Small intestine (tissue), 7 donors: ENCODE measurements at regions not wholly inside any gene's neighbourhood (a gene's known extent, or its start where the extent isn't known, plus 50 kb on each side); places are given as distances from the start of the nearest gene placed in this dataset.
A peak's percentile ranks its signal among the peaks of the same experiment; 100 is the strongest.

ENCODE experiments used
- DNase-seq, 2 donors: peaks; one replicate each; pipeline versions ENCODE4 v3.0.0 to v3.0.0-alpha.2; 2013
- FAIRE-seq: peaks from 2 replicates; lab custom pipeline; 2012; peaks lifted over from hg19 to GRCh38; lab: Jason Lieb, UNC
- H3K27ac ChIP-seq, 3 donors: one replicate each; pipeline ENCODE4 v1.5.1; 2013; ENCODE audit warnings: low read length in 2 of 3, mild to moderate bottlenecking in 2 of 3, control low read depth in 1 of 3, inconsistent platforms in 1 of 3, low read depth in 1 of 3, moderate library complexity in 1 of 3
- H3K27me3 ChIP-seq, 3 donors: one replicate each; pipeline ENCODE4 v1.6.1; 2013; ENCODE audit warnings: low read length in 3 of 3, inconsistent platforms in 1 of 3; ENCODE audit not compliant: control insufficient read depth in 3 of 3, insufficient read depth in 3 of 3
- H3K36me3 ChIP-seq, 3 donors: one replicate each; pipeline ENCODE4 v1.6.1; 2013; ENCODE audit warnings: low read length in 3 of 3, inconsistent platforms in 1 of 3, low read depth in 1 of 3, mild to moderate bottlenecking in 1 of 3, moderate library complexity in 1 of 3; ENCODE audit not compliant: control insufficient read depth in 3 of 3, insufficient read depth in 2 of 3
- H3K4me1 ChIP-seq, 3 donors: one replicate each; pipeline ENCODE4 v1.6.1; 2013; ENCODE audit warnings: low read length in 2 of 3, inconsistent platforms in 1 of 3, low read depth in 1 of 3, mild to moderate bottlenecking in 1 of 3, moderate library complexity in 1 of 3; ENCODE audit not compliant: control insufficient read depth in 3 of 3, insufficient read depth in 2 of 3
- H3K4me3 ChIP-seq, 3 donors: one replicate each; pipeline ENCODE4 v1.5.1; 2013; ENCODE audit warnings: low read length in 3 of 3, control low read depth in 1 of 3, inconsistent platforms in 1 of 3, low read depth in 1 of 3, mild to moderate bottlenecking in 1 of 3, moderate library complexity in 1 of 3
- H3K9me3 ChIP-seq, 2 donors: one replicate each; pipeline ENCODE4 v1.6.1; 2013; ENCODE audit warnings: low read depth in 1 of 2, low read length in 1 of 2; ENCODE audit not compliant: control insufficient read depth in 2 of 2, insufficient read depth in 1 of 2
- WGBS, 3 donors: extraction: QIAGEN DNeasy Blood & Tissue Kit; methylation state at CpG; one replicate each; pipeline ENCODE4 v1.1.7; 2013; 5-methylcytosine and 5-hydroxymethylcytosine counted together
- donor health status: healthy with polysubstance abuse.
- donor health status: control.
- donor health status: control.
- donor health status: Bipolar disorder and iron deficiency.
- donor health status: healthy.

DNA sequence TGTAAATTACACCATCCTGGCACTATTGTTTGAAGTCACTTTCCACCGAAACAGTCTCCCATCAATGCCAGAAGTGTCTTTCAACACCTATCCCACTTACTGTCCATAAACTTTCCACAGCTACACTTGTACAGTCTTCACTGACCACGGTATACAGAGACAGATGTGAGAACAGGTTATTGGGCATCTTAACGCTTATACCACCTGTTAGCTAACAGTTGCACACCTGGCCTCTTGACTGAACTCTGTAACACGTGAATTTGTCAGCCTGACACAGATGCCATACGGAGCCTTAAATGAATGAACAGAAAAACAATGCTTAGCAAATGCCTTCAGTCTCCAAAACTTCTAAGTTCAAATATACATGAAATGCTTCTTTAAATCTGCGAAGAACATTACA is 440.5 kb downstream of the SHQ1 start:
- no peak overlapping the region for H3K4me3 ChIP-seq
- H3K36me3 ChIP-seq: peaks cover 0 to 3% (median 0%) of the 10 kb centered on the region in 3 donors
- peak in 1 of 2 donors; percentile 17 for DNase-seq
- peaks cover 10 to 31% (median 11%) of the 10 kb centered on the region in 3 donors for H3K4me1 ChIP-seq
- FAIRE-seq: no peak
- 30 to 60% (median 46%) methylated on average over 6 of the region's 6 CpGs for WGBS, 3 donors
- no peaks in the 10 kb centered on the region for H3K27me3 ChIP-seq
- no peaks in the 10 kb centered on the region for H3K9me3 ChIP-seq
- H3K27ac ChIP-seq: no peak overlapping the region

DNA sequence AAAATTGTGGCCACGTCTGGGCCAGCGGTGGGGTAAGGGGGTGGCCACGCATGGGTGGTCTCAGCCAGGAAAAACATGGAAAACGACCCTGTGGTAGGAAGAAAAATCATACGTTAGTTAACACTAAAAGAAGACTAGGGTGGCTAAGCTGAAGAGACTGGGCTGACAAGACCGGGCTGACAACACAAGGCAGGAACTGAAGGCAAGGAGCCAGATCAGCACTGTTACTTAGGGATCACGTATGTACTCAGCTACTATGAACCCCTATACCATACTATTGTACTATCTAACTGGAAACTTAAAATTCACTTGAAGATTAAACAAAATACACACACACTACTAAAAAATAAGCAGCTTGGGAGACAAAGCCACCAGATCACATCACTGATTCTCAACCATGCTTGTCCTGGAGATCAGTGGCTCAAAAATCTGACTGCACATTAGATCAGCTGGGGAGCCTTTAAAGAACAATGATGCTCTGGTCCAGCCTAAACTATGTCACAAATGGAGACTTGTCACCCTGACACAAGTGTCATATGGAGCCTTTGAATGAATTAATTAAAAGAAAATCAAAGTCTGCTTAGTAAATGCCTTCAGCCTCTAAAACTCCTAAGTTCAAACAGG is 442.2 kb downstream of the SHQ1 start:
- 44 to 63% (median 63%) methylated on average over 7 of the region's 7 CpGs for WGBS, 3 donors
- H3K27ac ChIP-seq: no peak overlapping the region
- DNase-seq: no peak
- peaks cover 0 to 3% (median 0%) of the 10 kb centered on the region in 3 donors for H3K36me3 ChIP-seq
- no peak overlapping the region for H3K4me3 ChIP-seq
- H3K9me3 ChIP-seq: no peaks in the 10 kb centered on the region
- H3K4me1 ChIP-seq: peaks cover 4 to 24% (median 10%) of the 10 kb centered on the region in 3 donors
- no peak for FAIRE-seq
- H3K27me3 ChIP-seq: no peaks in the 10 kb centered on the region

DNA sequence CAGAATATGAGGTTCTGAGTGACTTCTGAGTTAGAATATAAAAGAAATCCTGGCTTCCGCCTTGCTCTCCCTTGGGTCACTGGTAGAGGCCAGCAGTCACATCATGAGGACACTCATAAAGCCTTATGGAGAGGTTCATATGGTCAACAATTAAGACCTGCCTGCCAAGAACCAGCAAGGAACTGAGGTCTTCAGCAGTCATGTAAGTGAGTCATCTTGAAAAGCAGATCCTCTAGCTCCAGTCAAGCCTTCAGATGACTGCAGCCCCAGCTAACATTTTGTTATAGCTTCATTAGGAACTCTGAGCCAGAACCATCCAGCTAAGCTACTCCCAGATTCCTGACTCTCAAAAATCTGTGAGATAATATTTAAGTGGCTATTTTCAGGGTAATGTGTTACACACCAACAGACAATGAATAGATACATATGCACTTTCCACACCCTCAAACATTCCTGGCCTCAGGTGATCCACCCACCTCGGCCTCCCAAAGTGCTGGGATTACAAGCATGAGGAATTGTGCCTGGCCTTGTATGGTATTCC is 447.2 kb downstream of the SHQ1 start:
- no peak overlapping the region for H3K4me3 ChIP-seq
- H3K27me3 ChIP-seq: no peaks in the 10 kb centered on the region
- 95 to 98% (median 95%) methylated on average over 2 of the region's 2 CpGs for WGBS, 3 donors
- no peak overlapping the region for H3K27ac ChIP-seq
- DNase-seq (no peak), FAIRE-seq (no peak)
- H3K36me3 ChIP-seq: no peaks in the 10 kb centered on the region
- peaks cover 0 to 11% (median 7%) of the 10 kb centered on the region in 3 donors for H3K4me1 ChIP-seq
- no peaks in the 10 kb centered on the region for H3K9me3 ChIP-seq

DNA sequence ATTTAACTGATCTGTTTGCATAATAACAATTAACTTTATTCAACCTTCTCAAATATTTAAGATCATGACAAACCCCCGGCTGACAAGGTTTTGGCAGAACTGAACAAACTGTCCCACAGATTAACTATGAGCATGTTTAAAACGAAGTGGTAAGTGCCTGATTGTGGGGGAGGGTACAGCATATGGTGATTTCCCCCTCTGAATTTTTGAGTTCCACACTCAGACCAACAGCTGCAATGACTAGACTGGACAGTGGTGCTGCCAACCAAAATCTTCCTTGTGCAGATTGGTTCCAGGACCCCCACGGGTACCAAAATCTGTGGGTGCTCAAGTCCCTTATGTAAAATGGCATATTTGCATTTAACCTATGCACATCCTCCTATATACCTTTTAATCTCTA is 449.5 kb downstream of the SHQ1 start:
- Histone ChIP-seq H3K9me3 (no peaks in the 10 kb centered on the region), H3K27ac (no peak overlapping the region), H3K4me1 (peaks cover 0 to 11% (median 0%) of the 10 kb centered on the region in 3 donors), H3K4me3 (no peak overlapping the region), H3K36me3 (no peaks in the 10 kb centered on the region), H3K27me3 (no peaks in the 10 kb centered on the region)
- DNase-seq (no peak), FAIRE-seq (no peak)
- WGBS, 3 donors: 78 to 82% (median 80%) methylated on average over 3 of the region's 3 CpGs

DNA sequence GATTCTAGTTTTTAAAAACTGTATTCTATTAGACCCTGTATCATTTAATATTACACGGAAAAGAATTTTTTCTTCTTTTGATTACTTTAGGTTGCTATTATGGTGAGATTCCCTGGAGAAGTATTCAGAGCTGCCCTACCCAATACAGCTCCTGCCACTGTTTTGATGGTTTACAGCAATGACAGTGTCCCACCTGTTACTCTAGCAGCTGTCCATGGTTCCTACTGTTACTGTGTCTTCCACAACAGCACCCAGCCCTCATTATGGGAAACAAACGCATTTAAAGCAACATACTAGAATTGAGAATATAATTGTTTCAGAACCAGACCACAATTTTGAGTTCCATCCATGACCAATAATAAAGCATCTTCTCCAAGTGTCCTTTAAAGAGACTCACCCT is 450.7 kb downstream of the SHQ1 start:
- H3K9me3 ChIP-seq: no peaks in the 10 kb centered on the region
- H3K4me1 ChIP-seq: peaks cover 0 to 6% (median 0%) of the 10 kb centered on the region in 3 donors
- H3K36me3 ChIP-seq: no peaks in the 10 kb centered on the region
- WGBS, 3 donors: 79 to 83% (median 79%) methylated on average over 2 of the region's 2 CpGs
- DNase-seq (no peak), FAIRE-seq (no peak)
- no peak overlapping the region for H3K4me3 ChIP-seq
- no peak overlapping the region for H3K27ac ChIP-seq
- H3K27me3 ChIP-seq: no peaks in the 10 kb centered on the region

DNA sequence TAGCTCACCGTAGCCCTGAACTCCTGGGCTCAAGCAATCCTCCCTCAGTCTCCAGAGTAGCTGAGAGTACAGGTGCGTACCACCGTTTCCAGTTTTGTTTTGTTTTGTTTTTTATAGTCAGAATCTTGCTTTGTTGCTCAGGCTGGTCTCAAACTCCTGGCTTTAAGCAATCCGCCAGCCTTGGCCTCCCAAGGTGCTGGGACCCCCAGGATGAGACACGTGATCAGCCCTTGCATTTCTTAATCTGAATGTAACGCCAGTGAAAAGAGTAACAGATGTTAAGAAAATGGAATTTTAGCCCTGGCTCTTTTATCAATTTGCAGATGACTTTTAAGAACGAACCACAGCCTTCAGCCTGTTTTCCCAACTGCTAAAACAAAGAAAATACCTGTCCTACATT is 451.3 kb downstream of the SHQ1 start:
- WGBS, 3 donors: 86 to 90% (median 89%) methylated on average over 7 of the region's 7 CpGs
- Histone ChIP-seq H3K9me3 (no peaks in the 10 kb centered on the region), H3K4me1 (peaks cover 0 to 3% (median 0%) of the 10 kb centered on the region in 3 donors), H3K27ac (no peak overlapping the region), H3K4me3 (no peak overlapping the region), H3K27me3 (no peaks in the 10 kb centered on the region), H3K36me3 (no peaks in the 10 kb centered on the region)
- FAIRE-seq: no peak
- no peak for DNase-seq

DNA sequence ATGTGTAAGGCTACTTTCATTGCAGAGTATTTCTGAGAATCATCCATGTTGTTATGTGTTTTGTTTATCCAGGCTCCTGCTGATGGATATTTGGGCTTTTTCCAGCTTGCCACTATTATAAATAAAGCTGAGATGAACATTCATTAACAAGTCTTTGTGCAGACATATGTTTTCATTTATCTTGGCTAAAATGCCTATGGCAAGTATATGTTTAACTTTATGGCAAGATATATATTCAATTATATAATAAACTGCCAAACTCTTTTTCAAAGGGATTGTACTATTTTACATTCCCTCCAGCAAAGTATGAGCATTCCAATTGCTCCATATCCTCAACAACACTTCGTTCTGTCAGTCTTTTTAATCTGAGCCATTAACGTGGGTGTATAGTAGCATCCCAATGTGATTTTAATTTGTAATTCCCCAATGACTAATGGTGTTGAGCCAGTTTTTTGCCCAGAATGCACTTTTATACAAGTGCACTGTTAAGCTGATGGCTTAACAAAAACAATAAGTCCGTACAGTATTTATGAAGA is 452.4 kb downstream of the SHQ1 start:
- 71 to 93% (median 84%) methylated on average over 3 of the region's 3 CpGs for WGBS, 3 donors

DNA sequence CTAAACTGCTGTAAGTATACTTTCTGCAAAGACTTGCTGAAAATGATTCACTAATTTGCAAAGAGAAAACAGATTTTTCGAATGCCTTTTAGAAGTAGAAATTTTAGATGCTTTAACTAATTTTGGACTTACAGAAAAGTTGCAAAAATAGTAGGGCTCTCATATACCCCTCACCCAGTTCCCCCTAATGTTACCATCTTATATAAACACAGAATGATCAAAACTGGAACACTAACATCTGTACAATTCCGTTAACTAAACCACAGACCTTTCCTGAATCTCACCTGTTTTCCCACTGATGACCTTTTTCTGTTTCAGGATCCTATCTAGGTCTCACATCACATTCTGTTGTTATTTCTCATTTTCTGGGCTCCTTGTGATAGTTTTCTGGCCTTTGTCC is 454.8 kb downstream of the SHQ1 start:
- Histone ChIP-seq H3K9me3 (no peaks in the 10 kb centered on the region), H3K4me1 (peaks cover 9 to 12% (median 10%) of the 10 kb centered on the region in 3 donors), H3K27me3 (no peaks in the 10 kb centered on the region), H3K4me3 (no peak overlapping the region), H3K27ac (no peak overlapping the region), H3K36me3 (no peaks in the 10 kb centered on the region)
- WGBS, 3 donors: 84 to 96% (median 90%) methylated on average over 2 of the region's 2 CpGs
- DNase-seq (no peak), FAIRE-seq (no peak)

More for the DNA sequence above, 452.4 kb downstream of the SHQ1 start:
- no peaks in the 10 kb centered on the region for H3K27me3 ChIP-seq
- no peak for DNase-seq
- peaks cover 8 to 11% (median 8%) of the 10 kb centered on the region in 3 donors for H3K4me1 ChIP-seq
- H3K27ac ChIP-seq: no peak overlapping the region
- H3K4me3 ChIP-seq: no peak overlapping the region
- H3K9me3 ChIP-seq: no peaks in the 10 kb centered on the region
- no peak for FAIRE-seq
- no peaks in the 10 kb centered on the region for H3K36me3 ChIP-seq
